ENCODE measurements at regions not wholly inside any gene's neighbourhood (a gene's known extent, or its start where the extent isn't known, plus 50 kb on each side); places are given as distances from the start of the nearest gene placed in this dataset.

- H3K36me3 ChIP-seq: no peaks in the 10 kb centered on the region
These were observed 602.6 kb downstream of the MCTP2 start for GRCh38 chr15:94834000-94834399.

GRCh38 chr15:94834494-94834893, 603.1 kb downstream of the MCTP2 start:
- no peak for DNase-seq (ENCODE audit: low spot score in 2 of 2)
- intact Hi-C loops (cut with DNase I; ENCODE audit: low total_unique reads): no loop called here
- no peak for TF ChIP-seq CTCF (IDR thresholded peaks at IDR 0.05)
- no peak for TF ChIP-seq POLR2A (IDR thresholded peaks at IDR 0.05)
- TF ChIP-seq POLR2AphosphoS5 (IDR thresholded peaks at IDR 0.05): no peak

More at GRCh38 chr15:94834000-94834399, 602.6 kb downstream of the MCTP2 start:
- no peaks in the 10 kb centered on the region for H3K27me3 ChIP-seq
- H3K9me3 ChIP-seq: peaks cover 8 to 10% of the 10 kb centered on the region in 2 donors
- H3K27ac ChIP-seq: no peak overlapping the region
- intact Hi-C loops (cut with DNase I; ENCODE audit: low total_unique reads): no loop called here
- H3K4me1 ChIP-seq: no peaks in the 10 kb centered on the region
- TF ChIP-seq POLR2AphosphoS5 (IDR thresholded peaks at IDR 0.05) (no peak), POLR2A (IDR thresholded peaks at IDR 0.05) (no peak), CTCF (IDR thresholded peaks at IDR 0.05) (no peak)
- DNase-seq (ENCODE audit: low spot score in 2 of 2): no peak
- no peak overlapping the region for H3K4me3 ChIP-seq

GRCh38 chr15:94838281-94838680, 606.9 kb downstream of the MCTP2 start:
- intact Hi-C loops (cut with DNase I; ENCODE audit: low total_unique reads): no loop called here
- no peaks in the 10 kb centered on the region for H3K27me3 ChIP-seq
- H3K4me1 ChIP-seq: no peaks in the 10 kb centered on the region
- no peaks in the 10 kb centered on the region for H3K36me3 ChIP-seq
- H3K27ac ChIP-seq: no peak overlapping the region
- TF ChIP-seq POLR2AphosphoS5 (IDR thresholded peaks at IDR 0.05): no peak
- TF ChIP-seq CTCF (IDR thresholded peaks at IDR 0.05): no peak
- no peak for TF ChIP-seq POLR2A (IDR thresholded peaks at IDR 0.05)
- H3K9me3 ChIP-seq: peaks cover 15 to 17% of the 10 kb centered on the region in 2 donors
- DNase-seq (ENCODE audit: low spot score in 2 of 2): no peak
- H3K4me3 ChIP-seq: no peak overlapping the region

More at GRCh38 chr15:94834494-94834893, 603.1 kb downstream of the MCTP2 start:
- Histone ChIP-seq H3K27ac (no peak overlapping the region), H3K4me1 (no peaks in the 10 kb centered on the region), H3K9me3 (peaks cover 8 to 10% of the 10 kb centered on the region in 2 donors), H3K4me3 (no peak overlapping the region), H3K27me3 (no peaks in the 10 kb centered on the region), H3K36me3 (no peaks in the 10 kb centered on the region)

GRCh38 chr15:94840794-94841783, 609.7 kb downstream of the MCTP2 start:
- Histone ChIP-seq H3K27ac (no peak overlapping the region), H3K27me3 (peaks cover 0 to 8% of the 10 kb centered on the region in 2 donors), H3K9me3 (peaks cover 15 to 17% of the 10 kb centered on the region in 2 donors), H3K4me1 (no peaks in the 10 kb centered on the region), H3K4me3 (no peak overlapping the region), H3K36me3 (no peaks in the 10 kb centered on the region)
- intact Hi-C loops (cut with DNase I; ENCODE audit: low total_unique reads): no loop called here
- no peak for DNase-seq (ENCODE audit: low spot score in 2 of 2)
- TF ChIP-seq CTCF (IDR thresholded peaks at IDR 0.05) (no peak), POLR2AphosphoS5 (IDR thresholded peaks at IDR 0.05) (no peak), POLR2A (IDR thresholded peaks at IDR 0.05) (no peak)

- H3K4me3 ChIP-seq: no peak overlapping the region
- DNase-seq (ENCODE audit: low spot score in 2 of 2): no peak
- TF ChIP-seq CTCF (IDR thresholded peaks at IDR 0.05) (no peak), POLR2AphosphoS5 (IDR thresholded peaks at IDR 0.05) (no peak), POLR2A (IDR thresholded peaks at IDR 0.05) (no peak)
- no peak overlapping the region for H3K27ac ChIP-seq
- H3K36me3 ChIP-seq: no peaks in the 10 kb centered on the region
- intact Hi-C loops (cut with DNase I; ENCODE audit: low total_unique reads): no loop called here
- H3K4me1 ChIP-seq: no peaks in the 10 kb centered on the region
- peaks cover 11 to 15% of the 10 kb centered on the region in 2 donors for H3K9me3 ChIP-seq
- peaks cover 0 to 9% of the 10 kb centered on the region in 2 donors for H3K27me3 ChIP-seq
These were observed 611.7 kb downstream of the MCTP2 start for GRCh38 chr15:94843060-94843459.
